ENCODE measurements at regions not wholly inside any gene's neighbourhood (a gene's known extent, or its start where the extent isn't known, plus 50 kb on each side); places are given as distances from the start of the nearest gene placed in this dataset.

- POLR2A ChIA-PET = no interaction called here
- ATAC-seq = no peak
These were observed 440.5 kb upstream of the SGCG start for GRCh38 chr13:22740264-22740663.

GRCh38 chr13:22744688-22745452, 435.9 kb upstream of the SGCG start:
- CTCF ChIA-PET = no interaction called here
- TF ChIP-seq TCF7L2 (IDR thresholded peaks at IDR 0.05; ENCODE audit: low read depth, low read length) = no peak
- no peak for TF ChIP-seq POLR2AphosphoS5 (IDR thresholded peaks at IDR 0.05; ENCODE audit: low read depth, low read length)
- no peak for TF ChIP-seq REST (IDR thresholded peaks at IDR 0.05; ENCODE audit: insufficient read depth in 1 of 2, low read depth in 2 of 2, low read length in 1 of 2)
- TF ChIP-seq CTCF (IDR thresholded peaks at IDR 0.05) = no peak
- TF ChIP-seq SIN3A (IDR thresholded peaks at IDR 0.05; ENCODE audit: borderline replicate concordance, insufficient read depth, low read depth, low read length) = no peak
- POLR2A ChIA-PET = no interaction called here
- DNase-seq (ENCODE audit: low read depth, low spot score) (no peak), ATAC-seq (peak; percentile 73)
- Histone ChIP-seq H3K27me3 (ENCODE audit: control insufficient read depth, insufficient read depth, low read length) (no peaks in the 10 kb centered on the region), H3K27ac (ENCODE audit: low read length) (no peak overlapping the region), H3K9me3 (ENCODE audit: control insufficient read depth, insufficient read depth, low read depth, low read length) (no peaks in the 10 kb centered on the region), H3K36me3 (ENCODE audit: control insufficient read depth, insufficient read depth, low read length) (no peaks in the 10 kb centered on the region), H3K4me1 (ENCODE audit: control insufficient read depth, insufficient read depth, low read length) (no peaks in the 10 kb centered on the region), H3K4me3 (ENCODE audit: low read depth in 2 of 2, low read length in 2 of 2) (peak overlapping the region; percentile 11 to 34; a peak in 3 of 4 replicates)
- intact Hi-C loops (cut with micrococcal nuclease; ENCODE audit: unreplicated experiment) = no loop called here
- in situ Hi-C loops (cut with HindIII; ENCODE audit: low pct_unique_long_range_greater_than_20kb, low sequenced_read_pairs) = no loop called here
- BruUV-seq (replicated peaks) = no TSS peak

More at GRCh38 chr13:22740264-22740663, 440.5 kb upstream of the SGCG start:
- no peak for DNase-seq (ENCODE audit: low read depth, low spot score)
- H3K27me3 ChIP-seq (ENCODE audit: control insufficient read depth, insufficient read depth, low read length) = no peaks in the 10 kb centered on the region
- TF ChIP-seq CTCF (IDR thresholded peaks at IDR 0.05) (peak; percentile 15; the same call in 1 of the 2 replicates), POLR2AphosphoS5 (IDR thresholded peaks at IDR 0.05; ENCODE audit: low read depth, low read length) (no peak)
- no peaks in the 10 kb centered on the region for H3K4me1 ChIP-seq (ENCODE audit: control insufficient read depth, insufficient read depth, low read length)
- H3K4me3 ChIP-seq (ENCODE audit: low read depth in 2 of 2, low read length in 2 of 2) = no peak overlapping the region
- intact Hi-C loops (cut with micrococcal nuclease; ENCODE audit: unreplicated experiment) = no loop called here
- no peaks in the 10 kb centered on the region for H3K9me3 ChIP-seq (ENCODE audit: control insufficient read depth, insufficient read depth, low read depth, low read length)
- CTCF ChIA-PET = no interaction called here
- no TSS peak for BruUV-seq (replicated peaks)
- H3K27ac ChIP-seq (ENCODE audit: low read length) = no peak overlapping the region
- H3K36me3 ChIP-seq (ENCODE audit: control insufficient read depth, insufficient read depth, low read length) = no peaks in the 10 kb centered on the region
- in situ Hi-C loops (cut with HindIII; ENCODE audit: low pct_unique_long_range_greater_than_20kb, low sequenced_read_pairs) = no loop called here
